HAP-1 (cell line): ENCODE measurements at regions not wholly inside any gene's neighbourhood (a gene's known extent, or its start where the extent isn't known, plus 50 kb on each side); places are given as distances from the start of the nearest gene placed in this dataset.
"Not testable (repeated sequence)": the region's sequence is repeated elsewhere in the genome, so short reads cannot be mapped to it uniquely, and the experiment has no call there.

ENCODE experiments used
- DNase-seq, 2 experiments: peaks; one replicate each; pipeline ENCODE4 v3.0.0-alpha.2; 2016 to 2020; ENCODE audit warnings: low spot score in 2 of 2
- H3K27me3 ChIP-seq: fragments of 250-450 bp; sonication (Bioruptor Pico); 2 replicates; pipeline ENCODE4 v1.5.1; 2020; ENCODE audit warnings: low read depth, mild to moderate bottlenecking, moderate library complexity
- H3K36me3 ChIP-seq: fragments of 250-450 bp; sonication (Bioruptor Pico); replicated peaks from 2 replicates; pipeline ENCODE4 v1.5.1; 2020; ENCODE audit warnings: mild to moderate bottlenecking
- H3K4me1 ChIP-seq: fragments of 250-450 bp; sonication (Bioruptor Pico); 2 replicates; pipeline ENCODE4 v1.5.1; 2020; ENCODE audit warnings: mild to moderate bottlenecking
- H3K4me3 ChIP-seq: fragments of 250-450 bp; sonication (Bioruptor Pico); 2 replicates; pipeline ENCODE4 v1.5.1; 2020; ENCODE audit warnings: mild to moderate bottlenecking, moderate library complexity
- H3K9me3 ChIP-seq: fragments of 250-450 bp; sonication (Bioruptor Pico); 2 replicates; pipeline ENCODE4 v1.5.1; 2020; ENCODE audit warnings: mild to moderate bottlenecking, moderate library complexity
- in situ Hi-C: fragments of 300-500 bp; cut with MboI; formaldehyde crosslinking; loops from 3 replicates; pipeline ENCODE4 v1.14.3; 2020; ENCODE audit warnings: low sequenced_read_pairs, inconsistent platforms, mixed read lengths

GRCh38 chr7:46932306-46932675 is 649.6 kb downstream of the TNS3 start:
- DNase-seq = no peak
- Histone ChIP-seq H3K27me3 (no peaks in the 10 kb centered on the region), H3K4me3 (no peak overlapping the region), H3K9me3 (no peaks in the 10 kb centered on the region; the same call in 1 of the 2 replicates), H3K36me3 (no peaks in the 10 kb centered on the region), H3K4me1 (no peaks in the 10 kb centered on the region)
- in situ Hi-C loops = no loop called here

- Histone ChIP-seq H3K36me3 (no peaks in the 10 kb centered on the region), H3K27me3 (no peaks in the 10 kb centered on the region), H3K4me1 (no peaks in the 10 kb centered on the region), H3K4me3 (no peak overlapping the region), H3K9me3 (no peaks in the 10 kb centered on the region; the same call in 1 of the 2 replicates)
- in situ Hi-C loops = no loop called here
- no peak for DNase-seq
Measured at GRCh38 chr7:46930366-46930765, 651.5 kb downstream of the TNS3 start.

GRCh38 chr7:46929359-46929758 is 652.6 kb downstream of the TNS3 start:
- no peak overlapping the region for H3K4me3 ChIP-seq
- H3K36me3 ChIP-seq = no peaks in the 10 kb centered on the region
- H3K4me1 ChIP-seq = no peaks in the 10 kb centered on the region
- DNase-seq = no peak
- H3K27me3 ChIP-seq = no peaks in the 10 kb centered on the region
- in situ Hi-C loops = no loop called here
- no peaks in the 10 kb centered on the region for H3K9me3 ChIP-seq

GRCh38 chr7:46928719-46929118 is 653.2 kb downstream of the TNS3 start:
- H3K27me3 ChIP-seq = no peaks in the 10 kb centered on the region
- in situ Hi-C loops = no loop called here
- DNase-seq = no peak
- no peaks in the 10 kb centered on the region for H3K4me1 ChIP-seq
- H3K4me3 ChIP-seq = no peak overlapping the region
- no peaks in the 10 kb centered on the region for H3K9me3 ChIP-seq
- no peaks in the 10 kb centered on the region for H3K36me3 ChIP-seq

- no peaks in the 10 kb centered on the region for H3K27me3 ChIP-seq
- no peak overlapping the region for H3K4me3 ChIP-seq
- H3K9me3 ChIP-seq = no peaks in the 10 kb centered on the region
- in situ Hi-C loops = no loop called here
- no peak for DNase-seq
- H3K4me1 ChIP-seq = no peaks in the 10 kb centered on the region
- H3K36me3 ChIP-seq = no peaks in the 10 kb centered on the region
Measured at GRCh38 chr7:46927131-46927810, 654.6 kb downstream of the TNS3 start.

- no peaks in the 10 kb centered on the region for H3K36me3 ChIP-seq
- in situ Hi-C loops = no loop called here
- no peaks in the 10 kb centered on the region for H3K9me3 ChIP-seq
- no peak overlapping the region for H3K4me3 ChIP-seq
- no peaks in the 10 kb centered on the region for H3K4me1 ChIP-seq
- H3K27me3 ChIP-seq = no peaks in the 10 kb centered on the region
- DNase-seq = no peak
Measured at GRCh38 chr7:46916581-46916980, 665.3 kb downstream of the TNS3 start.

GRCh38 chr7:46912692-46913091 is 669.2 kb downstream of the TNS3 start:
- H3K27me3 ChIP-seq = no peaks in the 10 kb centered on the region
- in situ Hi-C loops = no loop called here
- H3K4me3 ChIP-seq = no peak overlapping the region
- no peaks in the 10 kb centered on the region for H3K9me3 ChIP-seq
- H3K4me1 ChIP-seq = no peaks in the 10 kb centered on the region
- no peak for DNase-seq
- H3K36me3 ChIP-seq = no peaks in the 10 kb centered on the region

- Histone ChIP-seq H3K4me3 (no peak overlapping the region), H3K36me3 (no peaks in the 10 kb centered on the region), H3K9me3 (no peaks in the 10 kb centered on the region), H3K4me1 (no peaks in the 10 kb centered on the region), H3K27me3 (no peaks in the 10 kb centered on the region)
- no peak for DNase-seq
- in situ Hi-C loops = no loop called here
Measured at GRCh38 chr7:46909601-46910051, 672.3 kb downstream of the TNS3 start.

GRCh38 chr7:46908770-46909169 is 673.1 kb downstream of the TNS3 start:
- no peaks in the 10 kb centered on the region for H3K9me3 ChIP-seq
- in situ Hi-C loops = no loop called here
- H3K4me3 ChIP-seq = no peak overlapping the region
- DNase-seq = no peak
- H3K36me3 ChIP-seq = no peaks in the 10 kb centered on the region
- H3K4me1 ChIP-seq = no peaks in the 10 kb centered on the region
- no peaks in the 10 kb centered on the region for H3K27me3 ChIP-seq

- H3K9me3 ChIP-seq, H3K27me3 ChIP-seq, H3K4me1 ChIP-seq, H3K4me3 ChIP-seq, H3K36me3 ChIP-seq, in situ Hi-C loops, DNase-seq: not testable (repeated sequence)
Measured at GRCh38 chr7:46904523-46904922, 677.4 kb downstream of the TNS3 start.

- Histone ChIP-seq H3K27me3 (no peaks in the 10 kb centered on the region), H3K36me3 (no peaks in the 10 kb centered on the region), H3K9me3 (no peaks in the 10 kb centered on the region), H3K4me3 (no peak overlapping the region), H3K4me1 (no peaks in the 10 kb centered on the region)
- no peak for DNase-seq
- in situ Hi-C loops = no loop called here
Measured at GRCh38 chr7:46902463-46902862, 679.4 kb downstream of the TNS3 start.

GRCh38 chr7:46900312-46901263 is 681.3 kb downstream of the TNS3 start:
- in situ Hi-C loops = no loop called here
- Histone ChIP-seq H3K27me3 (no peaks in the 10 kb centered on the region), H3K9me3 (no peaks in the 10 kb centered on the region), H3K4me3 (no peak overlapping the region), H3K4me1 (no peaks in the 10 kb centered on the region), H3K36me3 (no peaks in the 10 kb centered on the region)
- DNase-seq = no peak

- no peaks in the 10 kb centered on the region for H3K4me1 ChIP-seq
- H3K36me3 ChIP-seq = no peaks in the 10 kb centered on the region
- no peak for DNase-seq
- no peak overlapping the region for H3K4me3 ChIP-seq
- in situ Hi-C loops = no loop called here
- no peaks in the 10 kb centered on the region for H3K27me3 ChIP-seq
- no peaks in the 10 kb centered on the region for H3K9me3 ChIP-seq
Measured at GRCh38 chr7:46897381-46897780, 684.5 kb downstream of the TNS3 start.

GRCh38 chr7:46886669-46887374 is 695.1 kb downstream of the TNS3 start:
- Histone ChIP-seq H3K4me3 (no peak overlapping the region), H3K4me1 (no peaks in the 10 kb centered on the region), H3K9me3 (no peaks in the 10 kb centered on the region), H3K36me3 (no peaks in the 10 kb centered on the region), H3K27me3 (no peaks in the 10 kb centered on the region)
- in situ Hi-C loops = no loop called here
- DNase-seq = no peak
